HepG2 (cell line): ENCODE measurements at regions not wholly inside any gene's neighbourhood (a gene's known extent, or its start where the extent isn't known, plus 50 kb on each side); places are given as distances from the start of the nearest gene placed in this dataset.

ENCODE experiments used
- ATAC-seq: fragments of 200-7000 bp; cut with Tn5 transposase; 3 replicates; pipeline ENCODE4 v1.9.1; 2020; ENCODE audit warnings: mild to moderate bottlenecking, moderate library complexity
- BruUV-seq: library from RNA; stranded (reverse); fragments of 400-500 nt; replicated peaks from 2 replicates; lab custom pipeline; 2021; lab: Mats Ljungman, UMichigan
- CTCF ChIA-PET: fragments of 300-600 bp; formaldehyde crosslinking; extraction: SDS; loops from one replicate; lab custom pipeline; 2021; ENCODE audit warnings: low total read pairs, inconsistent platforms, low intra/inter-chr PET ratio; lab: Yijun Ruan, JAX
- POLR2A ChIA-PET: fragments of 350-600 bp; sonication (Branson Sonifier 250); formaldehyde crosslinking; loops from one replicate; lab custom pipeline; 2020; ENCODE audit warnings: antibody characterized with exemption, inconsistent platforms; lab: Yijun Ruan, JAX
- DNase-seq: peaks from one replicate; pipeline ENCODE4 v3.0.0-alpha.2; 2015; ENCODE audit warnings: low spot score
- FAIRE-seq: peaks from 3 replicates; lab custom pipeline; 2011; peaks lifted over from hg19 to GRCh38; lab: Jason Lieb, UNC
- H2AFZ ChIP-seq: one replicate; pipeline ENCODE4 v1.6.1; 2011; ENCODE audit warnings: low read length, inconsistent platforms
- H3K27ac ChIP-seq: fragments of 300-600 bp; 3 replicates; pipeline ENCODE4 v1.8.0; 2011; ENCODE audit warnings: mixed run types, mild to moderate bottlenecking, mixed read lengths, low read length, inconsistent platforms; ENCODE audit not compliant: insufficient read depth; ENCODE audit errors: extremely low read length
- H3K27me3 ChIP-seq, 2 experiments: fragments of 200-600 bp in 1 of 2; 2 replicates in 1 of 2; 3 replicates in 1 of 2; pipeline versions ENCODE4 v1.6.0 to v1.8.0; 2011; ENCODE audit warnings: low read length in 2 of 2, mild to moderate bottlenecking in 2 of 2, moderate library complexity in 2 of 2, inconsistent platforms in 1 of 2; ENCODE audit not compliant: insufficient read depth in 2 of 2, control insufficient read depth in 1 of 2
- H3K36me3 ChIP-seq, 2 experiments: fragments of 200-600 bp in 1 of 2; replicated peaks in 1 of 2; 2 replicates in 1 of 2; 3 replicates in 1 of 2; pipeline versions ENCODE4 v1.5.1 to v1.8.0; 2011; ENCODE audit warnings: low read length in 2 of 2, inconsistent platforms in 1 of 2; ENCODE audit not compliant: insufficient read depth in 2 of 2, control insufficient read depth in 1 of 2
- H3K4me1 ChIP-seq: 2 replicates; pipeline ENCODE4 v1.5.1; 2012; ENCODE audit warnings: low read length, inconsistent platforms; ENCODE audit not compliant: insufficient read depth
- H3K4me2 ChIP-seq: 2 replicates; pipeline ENCODE4 v1.6.0; 2011; ENCODE audit warnings: low read depth, low read length, inconsistent platforms
- H3K4me3 ChIP-seq, 3 experiments: fragments of 200-600 bp in 1 of 3; sonication (generic), shearing (Covaris generic) in 1 of 3; replicated peaks in 1 of 3; 2 replicates each; pipeline ENCODE4 v1.5.1; 2011 to 2016; ENCODE audit warnings: low read length in 3 of 3, inconsistent platforms in 2 of 3, low read depth in 2 of 3, mild to moderate bottlenecking in 2 of 3, control low read depth in 1 of 3, mixed read lengths in 1 of 3; ENCODE audit not compliant: insufficient read depth in 1 of 3
- H3K79me2 ChIP-seq: one replicate; pipeline ENCODE4 v1.6.1; 2011; ENCODE audit warnings: low read length, inconsistent platforms; ENCODE audit not compliant: insufficient read depth
- H3K9ac ChIP-seq: 2 replicates; pipeline ENCODE4 v1.6.0; 2011; ENCODE audit warnings: mild to moderate bottlenecking, low read depth, low read length, inconsistent platforms; ENCODE audit not compliant: insufficient read depth
- H3K9me3 ChIP-seq: 2 replicates; pipeline ENCODE4 v1.5.1; 2012; ENCODE audit warnings: mild to moderate bottlenecking, low read length
- H4K20me1 ChIP-seq: 2 replicates; pipeline ENCODE4 v1.6.0; 2011; ENCODE audit warnings: inconsistent platforms, mild to moderate bottlenecking, low read length, moderate library complexity; ENCODE audit not compliant: insufficient read depth
- MAFG ChIP-seq: sonication (generic); formaldehyde crosslinking; IDR thresholded peaks from 2 replicates; pipeline ENCODE4 v1.5.1; 2020; ENCODE audit warnings: mild to moderate bottlenecking, missing genetic modification reagents
- NFE2L2 ChIP-seq: fragments of 150-350 bp; IDR thresholded peaks from 2 replicates; pipeline ENCODE4 v1.6.1; 2014; ENCODE audit warnings: low read length
- NR2F2 ChIP-seq: IDR thresholded peaks from 2 replicates; pipeline ENCODE4 v1.6.1; 2012; ENCODE audit warnings: low read depth, inconsistent platforms, borderline replicate concordance
- SRF ChIP-seq: IDR thresholded peaks from 2 replicates; pipeline ENCODE4 v1.6.1; 2011; ENCODE audit warnings: mild to moderate bottlenecking, low read depth, low read length, moderate library complexity
- ZFP36L1 ChIP-seq: sonication (generic); formaldehyde crosslinking; IDR thresholded peaks from 2 replicates; pipeline ENCODE4 v1.8.0; 2022; ENCODE audit warnings: mild to moderate bottlenecking, missing genetic modification reagents, moderate library complexity
- ZNF124 ChIP-seq: sonication (generic); formaldehyde crosslinking; IDR thresholded peaks from 2 replicates; pipeline ENCODE4 v1.4.0; 2020; ENCODE audit warnings: missing genetic modification reagents
- ZNF263 ChIP-seq: sonication (generic); formaldehyde crosslinking; IDR thresholded peaks from 2 replicates; pipeline ENCODE4 v1.4.0; 2020; ENCODE audit warnings: missing genetic modification reagents
- ZNF761 ChIP-seq: sonication (generic); formaldehyde crosslinking; conservative IDR thresholded peaks from 2 replicates; pipeline ENCODE4 v1.4.0; 2020; ENCODE audit warnings: mild to moderate bottlenecking, missing genetic modification reagents
- ZNF878 ChIP-seq: sonication (generic); formaldehyde crosslinking; IDR thresholded peaks from 2 replicates; pipeline ENCODE4 v1.8.1; 2023; ENCODE audit warnings: mild to moderate bottlenecking, missing genetic modification reagents, moderate library complexity
- WGBS: methylation state at CpG from one replicate; pipeline ENCODE4 v1.1.6; 2017; ENCODE audit warnings: low lambda C conversion rate; 5-methylcytosine and 5-hydroxymethylcytosine counted together
- in situ Hi-C: cut with HindIII; loops from 2 replicates; pipeline ENCODE4 v1.10.0; 2017; ENCODE audit warnings: low pct_unique_long_range_greater_than_20kb; ENCODE audit not compliant: extremely low pct_ligation_motif_present
- intact Hi-C: fragments of 100-400 bp; cut with micrococcal nuclease; formaldehyde crosslinking; loops from one replicate; pipeline ENCODE4 v1.10.0; 2022; ENCODE audit not compliant: unreplicated experiment
- TF ChIP-seq, protein P1 (sequence below): sonication (generic); formaldehyde crosslinking; IDR thresholded peaks from 2 replicates; pipeline ENCODE4 v1.4.0; 2020; ENCODE audit warnings: missing genetic modification reagents
- TF ChIP-seq, protein P2 (sequence below): IDR thresholded peaks from 2 replicates; pipeline ENCODE4 v1.6.1; 2016; ENCODE audit warnings: missing biosample characterization, missing genetic modification reagents, low read depth
- TF ChIP-seq, protein P3 (sequence below): sonication (generic); formaldehyde crosslinking; IDR thresholded peaks from 2 replicates; pipeline ENCODE4 v1.4.0; 2020; ENCODE audit warnings: missing genetic modification reagents

DNA sequence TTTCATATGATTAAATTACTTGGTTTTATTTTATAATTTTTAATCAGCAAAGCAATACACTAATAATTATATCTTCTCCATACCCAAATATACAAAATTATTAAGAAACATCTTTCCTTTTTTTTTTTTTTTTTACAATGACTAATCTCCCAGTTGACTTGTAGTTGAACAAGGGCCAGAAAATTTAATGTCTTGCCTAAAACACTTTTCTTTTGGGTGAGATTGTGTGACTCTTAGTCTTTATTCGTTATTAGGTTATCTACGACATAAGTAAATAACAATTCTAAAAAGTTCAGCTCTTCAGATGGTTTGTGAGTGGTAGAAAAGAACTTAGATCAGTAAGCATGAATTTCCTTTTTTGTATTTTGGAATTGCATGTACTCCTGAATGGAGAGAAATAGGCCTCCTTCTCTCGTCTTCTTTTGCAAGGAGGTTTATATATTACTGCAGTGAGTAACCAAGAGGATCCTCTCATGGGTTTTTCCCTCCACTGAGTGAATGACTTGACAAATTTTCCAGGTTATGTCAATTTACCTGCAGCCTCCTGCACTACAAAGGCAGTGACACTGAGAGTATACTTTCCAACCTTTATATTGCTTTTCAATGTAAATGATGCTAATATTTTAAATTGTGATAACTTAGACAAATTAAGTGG, 364.5 kb upstream of the CITED2 start:
- BruUV-seq = no TSS peak
- H3K4me2 ChIP-seq = no peak overlapping the region
- no peaks in the 10 kb centered on the region for H3K27me3 ChIP-seq
- ATAC-seq (no peak), FAIRE-seq (no peak), DNase-seq (no peak)
- ChIA-PET POLR2A (no interaction called here), CTCF (no interaction called here)
- intact Hi-C loops = no loop called here
- TF ChIP-seq NFE2L2 (peak; percentile 70), ZNF124 (CRISPR knock-in tag) (no peak)
- no peak overlapping the region for H3K4me3 ChIP-seq
- H3K79me2 ChIP-seq = no peaks in the 10 kb centered on the region
- H4K20me1 ChIP-seq = no peaks in the 10 kb centered on the region
- H3K36me3 ChIP-seq = no peaks in the 10 kb centered on the region
- H3K9me3 ChIP-seq = no peaks in the 10 kb centered on the region
- in situ Hi-C loops = no loop called here
- H2AFZ ChIP-seq = no peak overlapping the region
- H3K9ac ChIP-seq = no peak overlapping the region
- H3K4me1 ChIP-seq = peaks cover 17% of the 10 kb centered on the region
- H3K27ac ChIP-seq = no peak overlapping the region
- WGBS = 19% methylated on average over 3 of the region's 3 CpGs

DNA sequence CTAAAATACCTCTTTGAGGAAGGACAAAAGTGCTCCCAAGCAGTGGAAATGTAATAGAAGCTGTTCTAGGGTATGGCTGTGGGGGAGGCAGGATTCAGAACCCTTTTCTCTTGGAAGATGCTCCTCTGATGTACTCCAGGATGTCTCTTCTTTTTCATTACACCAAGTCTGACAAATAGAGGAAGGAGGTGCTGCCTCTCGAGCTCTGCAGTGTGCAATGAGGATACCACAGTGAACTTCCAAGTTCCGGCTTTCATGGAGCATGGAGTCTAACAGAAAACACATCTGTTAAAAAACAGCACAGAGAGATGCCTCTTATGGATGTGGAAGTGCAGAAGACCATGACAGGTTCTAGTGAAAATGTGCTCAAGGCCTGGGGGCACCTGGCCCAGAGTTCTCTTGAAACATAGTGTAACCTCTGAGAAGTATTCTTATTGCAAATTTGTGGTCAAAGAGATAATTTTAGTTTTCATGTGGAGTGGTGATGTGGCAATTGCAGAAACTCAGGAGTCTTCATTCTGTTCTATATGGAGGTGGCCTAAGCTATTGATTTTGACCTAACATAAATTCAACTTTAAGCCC, 362.0 kb upstream of the CITED2 start:
- H3K4me3 ChIP-seq = no peak overlapping the region
- H3K27ac ChIP-seq = no peak overlapping the region
- CTCF ChIA-PET = no interaction called here
- no peak overlapping the region for H3K4me2 ChIP-seq
- no peaks in the 10 kb centered on the region for H3K27me3 ChIP-seq
- H2AFZ ChIP-seq = no peak overlapping the region
- H3K9ac ChIP-seq = no peak overlapping the region
- no peaks in the 10 kb centered on the region for H3K36me3 ChIP-seq
- POLR2A ChIA-PET = no interaction called here
- no peaks in the 10 kb centered on the region for H3K79me2 ChIP-seq
- no peaks in the 10 kb centered on the region for H3K4me1 ChIP-seq
- H4K20me1 ChIP-seq = no peaks in the 10 kb centered on the region
- in situ Hi-C loops = no loop called here
- no TSS peak for BruUV-seq
- FAIRE-seq (no peak), ATAC-seq (no peak), DNase-seq (no peak)
- WGBS = 48% methylated on average over 2 of the region's 2 CpGs
- intact Hi-C loops = no loop called here
- H3K9me3 ChIP-seq = no peaks in the 10 kb centered on the region
- TF ChIP-seq, protein P1, sequence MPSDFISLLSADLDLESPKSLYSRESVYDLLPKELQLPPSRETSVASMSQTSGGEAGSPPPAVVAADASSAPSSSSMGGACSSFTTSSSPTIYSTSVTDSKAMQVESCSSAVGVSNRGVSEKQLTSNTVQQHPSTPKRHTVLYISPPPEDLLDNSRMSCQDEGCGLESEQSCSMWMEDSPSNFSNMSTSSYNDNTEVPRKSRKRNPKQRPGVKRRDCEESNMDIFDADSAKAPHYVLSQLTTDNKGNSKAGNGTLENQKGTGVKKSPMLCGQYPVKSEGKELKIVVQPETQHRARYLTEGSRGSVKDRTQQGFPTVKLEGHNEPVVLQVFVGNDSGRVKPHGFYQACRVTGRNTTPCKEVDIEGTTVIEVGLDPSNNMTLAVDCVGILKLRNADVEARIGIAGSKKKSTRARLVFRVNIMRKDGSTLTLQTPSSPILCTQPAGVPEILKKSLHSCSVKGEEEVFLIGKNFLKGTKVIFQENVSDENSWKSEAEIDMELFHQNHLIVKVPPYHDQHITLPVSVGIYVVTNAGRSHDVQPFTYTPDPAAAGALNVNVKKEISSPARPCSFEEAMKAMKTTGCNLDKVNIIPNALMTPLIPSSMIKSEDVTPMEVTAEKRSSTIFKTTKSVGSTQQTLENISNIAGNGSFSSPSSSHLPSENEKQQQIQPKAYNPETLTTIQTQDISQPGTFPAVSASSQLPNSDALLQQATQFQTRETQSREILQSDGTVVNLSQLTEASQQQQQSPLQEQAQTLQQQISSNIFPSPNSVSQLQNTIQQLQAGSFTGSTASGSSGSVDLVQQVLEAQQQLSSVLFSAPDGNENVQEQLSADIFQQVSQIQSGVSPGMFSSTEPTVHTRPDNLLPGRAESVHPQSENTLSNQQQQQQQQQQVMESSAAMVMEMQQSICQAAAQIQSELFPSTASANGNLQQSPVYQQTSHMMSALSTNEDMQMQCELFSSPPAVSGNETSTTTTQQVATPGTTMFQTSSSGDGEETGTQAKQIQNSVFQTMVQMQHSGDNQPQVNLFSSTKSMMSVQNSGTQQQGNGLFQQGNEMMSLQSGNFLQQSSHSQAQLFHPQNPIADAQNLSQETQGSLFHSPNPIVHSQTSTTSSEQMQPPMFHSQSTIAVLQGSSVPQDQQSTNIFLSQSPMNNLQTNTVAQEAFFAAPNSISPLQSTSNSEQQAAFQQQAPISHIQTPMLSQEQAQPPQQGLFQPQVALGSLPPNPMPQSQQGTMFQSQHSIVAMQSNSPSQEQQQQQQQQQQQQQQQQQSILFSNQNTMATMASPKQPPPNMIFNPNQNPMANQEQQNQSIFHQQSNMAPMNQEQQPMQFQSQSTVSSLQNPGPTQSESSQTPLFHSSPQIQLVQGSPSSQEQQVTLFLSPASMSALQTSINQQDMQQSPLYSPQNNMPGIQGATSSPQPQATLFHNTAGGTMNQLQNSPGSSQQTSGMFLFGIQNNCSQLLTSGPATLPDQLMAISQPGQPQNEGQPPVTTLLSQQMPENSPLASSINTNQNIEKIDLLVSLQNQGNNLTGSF (CRISPR knock-in tag) = no peak
- no peak for TF ChIP-seq ZNF263 (CRISPR knock-in tag)
- TF ChIP-seq, protein P2, sequence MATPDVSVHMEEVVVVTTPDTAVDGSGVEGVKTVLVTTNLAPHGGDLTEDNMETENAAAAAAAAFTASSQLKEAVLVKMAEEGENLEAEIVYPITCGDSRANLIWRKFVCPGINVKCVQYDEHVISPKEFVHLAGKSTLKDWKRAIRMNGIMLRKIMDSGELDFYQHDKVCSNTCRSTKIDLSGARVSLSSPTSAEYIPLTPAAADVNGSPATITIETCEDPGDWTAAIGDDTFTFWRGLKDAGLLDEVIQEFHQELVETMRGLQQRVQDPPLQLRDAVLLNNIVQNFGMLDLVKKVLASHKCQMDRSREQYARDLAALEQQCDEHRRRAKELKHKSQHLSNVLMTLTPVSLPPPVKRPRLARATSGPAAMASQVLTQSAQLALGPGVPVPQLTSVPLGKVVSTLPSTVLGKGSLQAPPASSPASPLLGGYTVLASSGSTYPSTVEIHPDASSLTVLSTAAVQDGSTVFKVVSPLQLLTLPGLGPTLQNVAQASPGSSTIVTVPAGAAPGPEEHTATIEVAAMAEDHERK = no peak
- TF ChIP-seq MAFG = no peak
- no peak for TF ChIP-seq ZNF761
- TF ChIP-seq SRF = no peak
- TF ChIP-seq ZFP36L1 (CRISPR knock-in tag) = no peak
- no peak for TF ChIP-seq NR2F2
- TF ChIP-seq ZNF878 (CRISPR knock-in tag) = no peak
- TF ChIP-seq, protein P3, sequence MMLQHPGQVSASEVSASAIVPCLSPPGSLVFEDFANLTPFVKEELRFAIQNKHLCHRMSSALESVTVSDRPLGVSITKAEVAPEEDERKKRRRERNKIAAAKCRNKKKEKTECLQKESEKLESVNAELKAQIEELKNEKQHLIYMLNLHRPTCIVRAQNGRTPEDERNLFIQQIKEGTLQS (CRISPR knock-in tag) = no peak
